ENCODE measurements at regions not wholly inside any gene's neighbourhood (a gene's known extent, or its start where the extent isn't known, plus 50 kb on each side); places are given as distances from the start of the nearest gene placed in this dataset.
"Not testable (repeated sequence)": the region's sequence is repeated elsewhere in the genome, so short reads cannot be mapped to it uniquely, and the experiment has no call there.

GRCh38 chr17:20701366-20701765 is 121.8 kb downstream of the CDRT15L2 start:
- TF ChIP-seq CTCF (conservative IDR thresholded peaks at IDR 0.05; ENCODE audit: low read depth, low read length); EZH2 (IDR thresholded peaks at IDR 0.05; ENCODE audit: low read length, unreplicated experiment); EZH2phosphoT487 (IDR thresholded peaks at IDR 0.05; ENCODE audit: borderline replicate concordance, low read length): not testable (repeated sequence)
